GM10248 (cell line): ENCODE measurements at regions not wholly inside any gene's neighbourhood (a gene's known extent, or its start where the extent isn't known, plus 50 kb on each side); places are given as distances from the start of the nearest gene placed in this dataset.
"Not testable (repeated sequence)": the region's sequence is repeated elsewhere in the genome, so short reads cannot be mapped to it uniquely, and the experiment has no call there.

ENCODE experiments used
- CTCF ChIA-PET: fragments of 300-600 bp; sonication (Branson Sonifier 250); formaldehyde crosslinking; extraction: SDS; loops from one replicate; lab custom pipeline; 2021; ENCODE audit warnings: antibody characterized with exemption; lab: Yijun Ruan, JAX
- POLR2A ChIA-PET: fragments of 350-650 bp; sonication (Branson Sonifier 250); formaldehyde crosslinking; extraction: SDS; loops from one replicate; lab custom pipeline; 2020; ENCODE audit warnings: antibody characterized with exemption; lab: Yijun Ruan, JAX
- DNase-seq: peaks from one replicate; pipeline ENCODE4 v3.0.0; 2012; ENCODE audit errors: extremely low spot score
- TF ChIP-seq, protein P1 (sequence below): IDR thresholded peaks from 2 replicates; pipeline ENCODE4 v1.5.1; 2012; ENCODE audit warnings: mild to moderate bottlenecking, low read depth; ENCODE audit errors: extremely low read depth, missing control alignments, control extremely low read depth

DNA sequence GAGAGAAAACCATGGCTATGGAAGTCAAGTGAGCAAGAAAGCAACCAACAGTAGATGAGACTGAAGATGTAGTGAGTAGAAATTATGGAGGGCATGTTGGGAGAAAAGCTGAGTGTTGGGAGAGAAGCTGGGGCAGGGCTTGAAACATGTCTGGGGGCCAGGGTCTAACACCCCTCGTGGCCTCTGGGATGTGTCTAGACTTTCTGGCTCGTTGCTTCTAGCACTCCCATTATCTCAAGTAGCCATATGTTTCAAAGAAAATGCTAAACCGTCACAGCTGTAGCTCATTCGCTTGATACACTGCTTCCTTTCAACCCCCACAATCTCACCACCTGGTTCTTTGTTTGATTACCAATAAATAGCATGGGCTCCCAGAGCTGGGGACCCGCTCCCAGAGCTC is 83.8 kb upstream of the BCHE start:
- ChIA-PET CTCF (no interaction called here), POLR2A (no interaction called here)
- DNase-seq = no peak
- TF ChIP-seq, protein P1, sequence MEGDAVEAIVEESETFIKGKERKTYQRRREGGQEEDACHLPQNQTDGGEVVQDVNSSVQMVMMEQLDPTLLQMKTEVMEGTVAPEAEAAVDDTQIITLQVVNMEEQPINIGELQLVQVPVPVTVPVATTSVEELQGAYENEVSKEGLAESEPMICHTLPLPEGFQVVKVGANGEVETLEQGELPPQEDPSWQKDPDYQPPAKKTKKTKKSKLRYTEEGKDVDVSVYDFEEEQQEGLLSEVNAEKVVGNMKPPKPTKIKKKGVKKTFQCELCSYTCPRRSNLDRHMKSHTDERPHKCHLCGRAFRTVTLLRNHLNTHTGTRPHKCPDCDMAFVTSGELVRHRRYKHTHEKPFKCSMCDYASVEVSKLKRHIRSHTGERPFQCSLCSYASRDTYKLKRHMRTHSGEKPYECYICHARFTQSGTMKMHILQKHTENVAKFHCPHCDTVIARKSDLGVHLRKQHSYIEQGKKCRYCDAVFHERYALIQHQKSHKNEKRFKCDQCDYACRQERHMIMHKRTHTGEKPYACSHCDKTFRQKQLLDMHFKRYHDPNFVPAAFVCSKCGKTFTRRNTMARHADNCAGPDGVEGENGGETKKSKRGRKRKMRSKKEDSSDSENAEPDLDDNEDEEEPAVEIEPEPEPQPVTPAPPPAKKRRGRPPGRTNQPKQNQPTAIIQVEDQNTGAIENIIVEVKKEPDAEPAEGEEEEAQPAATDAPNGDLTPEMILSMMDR = no peak

DNA sequence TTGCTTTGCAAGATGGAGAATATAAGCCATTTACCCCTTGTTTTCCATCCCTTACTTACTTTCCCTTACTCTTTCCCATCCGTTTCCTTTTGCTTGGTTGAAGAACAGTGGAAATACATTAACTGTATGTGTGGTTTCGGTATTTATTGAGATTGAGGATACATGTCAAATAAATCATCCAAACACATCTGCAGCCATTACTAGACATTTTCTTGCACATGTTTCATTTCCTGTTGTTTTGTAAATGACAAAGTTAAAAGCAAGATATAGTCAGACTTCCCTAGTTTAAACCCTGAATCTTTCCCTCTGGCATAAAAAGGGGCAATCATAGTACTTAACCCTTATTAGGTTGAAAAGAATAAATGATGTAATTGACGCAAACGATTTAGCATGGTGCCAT is 82.1 kb upstream of the BCHE start:
- TF ChIP-seq, protein P1 = no peak
- no peak for DNase-seq
- POLR2A ChIA-PET = no interaction called here
- CTCF ChIA-PET = no interaction called here

DNA sequence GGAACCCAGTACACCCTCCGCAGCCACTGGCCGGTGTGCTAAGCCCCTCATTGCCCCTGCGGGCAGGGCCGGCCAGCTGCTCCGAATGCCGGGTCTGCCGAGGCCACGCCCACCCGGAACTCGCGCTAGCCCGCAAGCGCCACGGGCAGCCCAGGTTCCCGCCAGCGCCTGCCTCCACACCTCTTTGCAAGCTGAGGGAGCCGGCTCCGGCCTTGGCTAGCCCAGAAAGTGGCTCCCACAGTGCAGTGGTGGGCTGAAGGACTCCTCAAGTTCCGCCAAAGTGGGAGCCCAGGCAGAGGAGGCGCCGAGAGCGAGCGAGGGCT is 81.4 kb upstream of the BCHE start:
- DNase-seq = no peak
- ChIA-PET POLR2A (no interaction called here), CTCF (no interaction called here)
- TF ChIP-seq, protein P1 = no peak

DNA sequence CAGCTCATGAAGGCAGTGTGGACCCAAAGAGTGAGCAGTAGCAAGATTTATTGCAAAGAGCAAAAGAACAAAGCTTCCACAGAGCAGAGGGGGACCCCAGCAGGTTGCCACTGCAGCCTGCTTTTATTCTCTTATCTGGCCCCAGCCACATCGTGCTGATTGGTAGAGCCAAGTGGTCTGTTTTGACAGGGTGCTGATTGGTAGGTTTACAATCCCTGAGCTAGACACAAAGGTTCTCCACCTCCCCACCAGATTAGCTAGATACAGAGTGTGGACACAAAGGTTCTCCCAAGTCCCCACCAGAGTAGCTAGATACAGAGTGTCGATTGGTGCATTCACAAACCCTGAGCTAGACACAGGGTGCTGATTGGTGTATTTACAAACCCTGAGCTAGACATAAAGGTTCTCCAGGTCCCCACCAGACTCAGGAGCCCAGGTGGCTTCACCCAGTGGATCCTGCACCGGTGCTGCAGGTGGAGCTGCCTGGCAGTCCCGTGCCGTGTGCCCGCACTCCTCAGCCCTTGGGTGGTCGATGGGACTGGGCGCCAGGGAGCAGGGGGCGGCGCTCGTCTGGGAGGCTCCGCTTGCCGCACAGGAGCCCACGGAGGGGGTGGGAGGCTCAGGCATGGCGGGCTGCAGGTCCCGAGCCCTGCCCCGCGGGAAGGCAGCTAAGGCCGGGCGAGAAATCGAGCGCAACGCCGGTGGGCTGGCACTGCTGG is 80.9 kb upstream of the BCHE start:
- POLR2A ChIA-PET, DNase-seq, CTCF ChIA-PET: not testable (repeated sequence)

DNA sequence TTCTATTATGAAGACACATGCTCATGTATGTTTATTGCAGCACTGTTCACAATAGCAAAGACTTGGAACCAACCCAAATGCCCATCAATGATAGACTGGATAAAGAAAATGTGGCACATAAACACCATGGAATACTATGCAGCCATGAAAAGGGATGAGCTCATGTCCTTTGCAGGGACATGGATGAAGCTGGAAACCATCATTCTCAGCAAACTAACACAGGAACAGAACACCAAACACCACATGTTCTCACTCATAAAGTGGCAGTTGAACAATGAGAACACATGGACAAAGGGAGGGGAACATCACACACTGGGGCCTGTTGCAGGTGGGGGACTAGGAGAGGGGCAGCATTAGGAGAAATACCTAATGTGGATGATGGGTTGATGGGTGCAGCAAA is 77.9 kb upstream of the BCHE start:
- DNase-seq, POLR2A ChIA-PET, CTCF ChIA-PET: not testable (repeated sequence)

DNA sequence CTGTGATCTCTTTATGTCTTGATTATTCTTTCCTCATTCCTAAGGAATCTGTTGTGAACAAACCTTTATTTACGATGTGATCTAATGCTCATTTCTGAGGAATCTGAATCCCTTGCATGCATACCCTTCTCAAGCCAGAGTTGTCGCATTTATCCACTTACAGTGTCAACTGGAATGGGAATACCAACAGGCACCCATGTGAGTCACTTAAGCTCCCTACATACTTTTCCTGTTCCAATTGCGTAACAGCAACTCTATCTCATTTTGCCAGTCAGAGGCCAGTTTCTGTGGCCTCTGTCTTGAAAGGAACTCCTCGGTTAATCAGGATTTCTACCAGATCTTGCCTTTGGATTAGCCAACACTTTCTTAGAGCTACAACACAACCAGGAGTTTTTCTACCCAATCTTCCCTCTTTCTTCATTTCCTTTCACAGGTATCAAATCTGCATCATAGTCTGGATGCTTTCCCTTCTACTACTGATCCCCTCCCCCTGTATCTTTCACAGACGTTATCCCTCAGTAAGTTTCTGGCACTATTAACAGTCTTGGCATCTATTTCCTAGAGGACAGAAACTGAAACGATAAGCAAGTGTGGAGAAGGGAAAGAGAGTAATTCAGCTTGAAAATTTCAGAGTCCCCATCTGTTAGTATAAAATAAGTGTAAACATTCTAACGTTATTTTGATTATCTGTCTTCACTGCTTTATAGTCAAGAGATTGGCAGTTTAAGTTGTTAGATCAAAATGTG is 66.8 kb upstream of the BCHE start:
- POLR2A ChIA-PET = no interaction called here
- no peak for DNase-seq
- CTCF ChIA-PET = no interaction called here
- TF ChIP-seq, protein P1 = no peak

DNA sequence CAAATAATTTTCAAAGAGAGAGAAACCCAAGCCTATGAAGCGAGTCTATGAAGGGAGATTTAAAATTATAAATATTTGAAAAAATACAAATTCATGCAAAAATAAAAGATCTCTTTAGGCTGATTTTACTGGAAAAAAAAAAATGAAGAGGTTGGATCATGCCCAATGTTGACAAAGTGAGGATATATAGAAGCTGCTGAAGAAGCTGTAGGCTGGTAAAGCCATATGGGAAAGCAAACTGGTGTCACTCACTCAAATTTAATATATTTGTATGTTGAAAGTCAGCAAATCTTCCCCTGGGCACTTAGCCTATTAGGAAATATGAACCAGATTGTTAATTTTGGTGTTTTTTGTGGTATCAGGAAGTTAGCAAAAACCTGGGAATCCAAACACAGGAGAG is 61.8 kb upstream of the BCHE start:
- no peak for DNase-seq
- POLR2A ChIA-PET = no interaction called here
- CTCF ChIA-PET = no interaction called here
- TF ChIP-seq, protein P1 = no peak
